GM19438 (cell line): ENCODE measurements at regions not wholly inside any gene's neighbourhood (a gene's known extent, or its start where the extent isn't known, plus 50 kb on each side); places are given as distances from the start of the nearest gene placed in this dataset.
"Not testable (repeated sequence)": the region's sequence is repeated elsewhere in the genome, so short reads cannot be mapped to it uniquely, and the experiment has no call there.

Source experiments
- ATAC-seq: cut with Tn5 transposase; IDR thresholded peaks from one replicate; pipeline ENCODE4 v1.9.1; 2021; ENCODE audit warnings: low read depth; ENCODE audit not compliant: unreplicated experiment

- no peak for ATAC-seq
Measured at GRCh38 chr11:86167499-86168164, 76.9 kb upstream of the EED start.

- not testable (repeated sequence) for ATAC-seq
Measured at GRCh38 chr11:86166287-86166686, 78.3 kb upstream of the EED start.

GRCh38 chr11:86164106-86164505 lies 80.4 kb upstream of the EED start:
- ATAC-seq = no peak

DNA sequence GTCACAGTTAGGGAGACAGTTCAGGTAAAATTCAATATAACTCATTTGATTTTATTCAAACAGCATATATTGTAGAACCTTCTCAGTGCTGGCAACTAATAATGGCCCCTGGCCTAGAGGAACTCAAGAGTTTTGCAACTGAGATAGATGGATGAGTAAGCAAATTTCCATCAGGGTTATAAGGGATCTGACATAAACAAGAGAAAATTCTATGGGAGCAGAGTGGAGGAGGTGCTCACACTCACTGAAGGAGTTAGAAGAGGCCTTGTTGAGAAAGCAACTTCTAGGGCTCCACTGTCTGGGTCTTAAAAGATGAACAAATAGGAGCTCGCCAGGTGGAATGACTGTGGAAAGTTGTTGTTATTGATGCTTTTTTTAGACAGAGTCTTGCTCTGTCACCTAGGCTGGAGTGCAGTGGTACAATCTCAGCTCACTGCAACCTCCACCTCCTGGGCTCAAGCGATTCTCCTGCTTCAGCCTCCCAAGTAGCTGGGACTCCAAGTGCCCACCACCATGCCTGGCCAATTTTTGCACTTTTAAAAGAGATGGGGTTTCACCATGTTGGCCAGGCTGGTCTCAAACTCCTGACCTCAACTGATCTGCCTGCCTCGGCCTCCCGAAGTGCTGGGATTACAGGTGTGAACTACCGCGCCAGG lies 81.2 kb upstream of the EED start:
- not testable (repeated sequence) for ATAC-seq

- no peak for ATAC-seq
Measured at GRCh38 chr11:86162239-86162638, 82.3 kb upstream of the EED start.

- no peak for ATAC-seq
Measured at GRCh38 chr11:86161837-86162236, 82.7 kb upstream of the EED start.

DNA sequence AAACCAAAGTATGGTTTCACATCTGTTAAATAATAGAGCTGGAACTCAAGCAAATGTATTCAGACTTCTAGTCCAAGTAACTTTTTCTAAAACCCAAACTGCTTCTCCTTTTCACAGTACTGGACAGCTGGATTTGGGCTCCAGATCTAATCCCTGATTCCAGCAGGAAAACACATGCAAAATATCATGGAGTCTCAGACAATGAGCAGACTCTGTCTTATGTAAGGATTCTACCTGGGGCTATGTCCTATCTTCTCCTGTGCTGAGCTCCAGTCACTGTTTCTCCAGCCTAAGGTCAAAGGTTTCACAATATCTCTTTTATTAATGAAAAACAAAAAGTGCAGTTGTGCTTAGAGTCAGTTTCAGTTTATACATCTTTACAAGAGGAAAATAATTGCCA lies 83.2 kb upstream of the EED start:
- no peak for ATAC-seq

- no peak for ATAC-seq
Measured at GRCh38 chr11:86160541-86161149, 83.9 kb upstream of the EED start.

GRCh38 chr11:86159581-86159891 lies 85.0 kb upstream of the EED start:
- no peak for ATAC-seq

- no peak for ATAC-seq
Measured at GRCh38 chr11:86158704-86159580, 85.6 kb upstream of the EED start.

DNA sequence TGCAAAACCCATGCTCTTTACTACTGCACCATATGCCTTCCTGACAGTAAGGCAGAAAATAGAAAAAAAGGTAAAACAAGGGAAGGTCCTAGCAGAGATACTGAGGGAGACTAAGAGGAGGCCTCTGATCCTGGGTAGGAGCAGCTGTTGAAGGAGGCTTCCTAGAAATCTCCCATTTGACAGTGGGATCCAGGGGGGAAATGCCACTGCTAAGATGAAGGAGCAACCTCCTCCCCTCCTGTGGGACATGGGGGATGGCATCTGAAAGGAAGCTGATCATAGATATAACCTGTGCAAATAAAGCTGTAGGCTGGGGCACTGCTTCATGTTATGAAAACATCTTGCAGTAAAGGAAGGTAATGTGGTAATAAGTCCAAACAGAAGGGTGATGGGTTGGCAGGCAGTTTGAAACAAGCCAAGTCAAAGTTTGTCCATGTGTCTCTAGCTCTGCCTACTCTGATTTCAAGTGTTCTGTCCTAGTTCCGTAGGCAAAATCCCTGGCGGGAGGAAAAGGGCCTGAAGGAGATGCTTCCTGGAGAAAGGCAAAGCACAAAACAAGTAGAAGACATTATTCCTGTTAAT lies 86.7 kb upstream of the EED start:
- no peak for ATAC-seq

- no peak for ATAC-seq
Measured at GRCh38 chr11:86156397-86156955, 87.6 kb upstream of the PICALM start.

GRCh38 chr11:86155200-86155844 lies 86.4 kb upstream of the PICALM start:
- ATAC-seq = no peak

GRCh38 chr11:86153439-86153838 lies 84.6 kb upstream of the PICALM start:
- no peak for ATAC-seq

- no peak for ATAC-seq
Measured at GRCh38 chr11:86152901-86153300, 84.0 kb upstream of the PICALM start.

DNA sequence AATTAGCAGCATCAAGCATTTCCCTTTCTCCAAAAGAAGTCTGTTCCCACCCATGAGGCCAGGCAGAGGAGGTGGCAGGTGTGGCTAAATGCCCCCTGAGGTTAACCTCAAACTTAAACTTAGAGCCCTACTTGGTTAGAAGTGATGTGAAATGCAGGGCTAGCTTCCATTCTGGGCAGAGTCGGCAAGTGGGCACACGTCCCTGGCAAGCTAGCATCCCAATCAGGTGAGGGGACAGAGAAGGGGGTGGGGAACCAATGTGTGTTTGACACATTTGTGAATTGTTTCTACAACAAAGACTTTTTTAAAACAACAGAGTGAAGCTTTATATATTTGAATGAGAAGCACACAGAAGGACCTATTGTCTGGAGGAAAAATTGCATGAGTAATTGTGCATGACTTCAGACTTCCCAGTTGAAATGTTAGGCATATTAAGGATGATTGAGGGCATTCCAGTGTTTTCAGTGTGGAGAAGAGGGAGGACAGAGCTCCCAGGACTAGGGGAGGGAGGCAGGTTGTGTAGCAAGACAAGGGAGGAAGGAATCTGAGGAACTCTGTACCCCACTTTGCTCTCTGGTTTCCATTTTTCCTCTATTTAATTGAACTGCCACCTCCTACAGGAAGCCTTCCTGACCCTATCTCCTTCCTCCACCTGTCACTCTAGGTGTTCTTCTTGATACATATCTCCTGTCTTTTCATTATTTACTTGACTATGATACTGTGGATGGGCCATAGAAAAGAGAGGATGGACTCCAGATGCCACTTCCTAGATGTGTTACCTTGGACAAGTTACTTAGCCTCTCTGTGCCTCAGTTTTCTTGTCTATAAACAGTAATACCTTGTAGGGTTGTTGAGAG lies 83.3 kb upstream of the PICALM start:
- peak; percentile 32 for ATAC-seq

- peak; percentile 74 for ATAC-seq
Measured at GRCh38 chr11:86151174-86152005, 82.5 kb upstream of the PICALM start.

DNA sequence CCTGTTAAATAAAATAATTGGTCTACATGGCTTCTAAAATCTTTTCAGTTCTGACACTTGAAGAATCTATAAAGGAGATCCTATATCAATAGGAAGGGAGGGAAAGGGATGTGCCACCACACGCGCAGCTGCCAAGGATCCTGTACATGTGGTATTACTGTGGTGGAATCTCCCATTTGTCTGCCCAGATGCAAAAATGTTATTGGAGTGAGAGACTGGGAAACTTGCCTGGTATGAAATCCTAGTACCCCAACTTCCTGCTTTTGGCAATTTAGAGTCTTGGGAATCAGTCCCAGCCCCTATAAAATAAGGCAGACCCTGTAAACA lies 81.9 kb upstream of the PICALM start:
- no peak for ATAC-seq
